CD4-positive, alpha-beta memory T cell (primary cell): ENCODE measurements at regions not wholly inside any gene's neighbourhood (a gene's known extent, or its start where the extent isn't known, plus 50 kb on each side); places are given as distances from the start of the nearest gene placed in this dataset.

ENCODE experiments used
- CTCF ChIA-PET: fragments of 350-600 bp; sonication (Branson Sonifier 250); formaldehyde crosslinking; loops from one replicate; lab custom pipeline; 2021; ENCODE audit warnings: inconsistent platforms; ENCODE audit not compliant: partially characterized antibody; lab: Charles Lee
- POLR2A ChIA-PET: fragments of 350-600 bp; sonication (Branson Sonifier 250); formaldehyde crosslinking; loops from one replicate; lab custom pipeline; 2021; ENCODE audit not compliant: partially characterized antibody; lab: Charles Lee
- DNase-seq, 5 donors: peaks; one replicate each; pipeline versions ENCODE4 v3.0.0 to v3.0.0-alpha.2; 2020 to 2022; ENCODE audit warnings: mixed read lengths in 1 of 5
- H3K27ac ChIP-seq: one replicate; pipeline ENCODE4 v1.7.0; 2013; ENCODE audit warnings: low read depth, low read length
- H3K27me3 ChIP-seq: 2 replicates; pipeline ENCODE4 v1.7.0; 2013; ENCODE audit warnings: mild to moderate bottlenecking, low read length, moderate library complexity; ENCODE audit not compliant: insufficient read depth
- H3K36me3 ChIP-seq: 2 replicates; pipeline ENCODE4 v1.7.0; 2013; ENCODE audit warnings: mild to moderate bottlenecking, low read length, moderate library complexity; ENCODE audit not compliant: insufficient read depth
- H3K4me1 ChIP-seq: 2 replicates; pipeline ENCODE4 v1.7.0; 2013; ENCODE audit warnings: mild to moderate bottlenecking, low read length, moderate library complexity; ENCODE audit not compliant: insufficient read depth
- H3K4me3 ChIP-seq, 2 donors: one replicate each; pipeline ENCODE4 v1.7.0; 2013; ENCODE audit warnings: low read length in 2 of 2, mild to moderate bottlenecking in 1 of 2
- H3K9me3 ChIP-seq, 2 donors: one replicate each; pipeline ENCODE4 v1.7.0; 2013; ENCODE audit warnings: low read length in 2 of 2, control low read depth in 1 of 2; ENCODE audit not compliant: control insufficient read depth in 1 of 2
- H3K27ac Mint-ChIP-seq, 7 donors: one replicate each; pipeline ENCODE4 v1.8.0; 2020 to 2021; ENCODE audit warnings: mixed read lengths in 7 of 7, mild to moderate bottlenecking in 6 of 7, inconsistent platforms in 3 of 7, moderate library complexity in 3 of 7
- H3K27me3 Mint-ChIP-seq, 2 donors: one replicate each; pipeline ENCODE4 v1.8.0; 2020 to 2021; ENCODE audit warnings: mixed read lengths in 2 of 2
- H3K36me3 Mint-ChIP-seq, 2 donors: one replicate each; pipeline ENCODE4 v1.8.0; 2020 to 2021; ENCODE audit warnings: mixed read lengths in 2 of 2, inconsistent platforms in 1 of 2, mild to moderate bottlenecking in 1 of 2
- H3K4me1 Mint-ChIP-seq, 4 donors: one replicate each; pipeline ENCODE4 v1.8.0; 2020 to 2021; ENCODE audit warnings: mixed read lengths in 4 of 4, mild to moderate bottlenecking in 1 of 4
- H3K4me3 Mint-ChIP-seq, 8 donors: one replicate each; pipeline ENCODE4 v1.8.0; 2020 to 2021; ENCODE audit warnings: mixed read lengths in 8 of 8, mild to moderate bottlenecking in 7 of 8, moderate library complexity in 6 of 8, inconsistent platforms in 3 of 8
- H3K9me3 Mint-ChIP-seq, 8 donors: one replicate each; pipeline ENCODE4 v1.8.0; 2020 to 2021; ENCODE audit warnings: mixed read lengths in 8 of 8, mild to moderate bottlenecking in 5 of 8, inconsistent platforms in 3 of 8, moderate library complexity in 1 of 8
- intact Hi-C: fragments of 100-400 bp; cut with micrococcal nuclease; formaldehyde crosslinking; loops from one replicate; pipeline ENCODE4 v1.15.1; 2023

- Mint-ChIP-seq H3K27ac (no peak overlapping the region), H3K36me3 (no peaks in the 10 kb centered on the region), H3K27me3 (no peaks in the 10 kb centered on the region), H3K4me3 (no peak overlapping the region), H3K9me3 (peaks cover 0 to 2% (median 0%) of the 10 kb centered on the region in 8 donors), H3K4me1 (peaks cover 0 to 10% (median 7%) of the 10 kb centered on the region in 4 donors)
- H3K27me3 ChIP-seq = no peaks in the 10 kb centered on the region
- intact Hi-C loops = no loop called here
- CTCF ChIA-PET = interaction anchor here (1.1 kb wide), 1 partner anchor 11 kb away, joined by 3 read pairs; no protein-coding TSS in a partner anchor
- H3K4me1 ChIP-seq = no peaks in the 10 kb centered on the region
- H3K9me3 ChIP-seq = no peaks in the 10 kb centered on the region
- H3K4me3 ChIP-seq = no peak overlapping the region
- DNase-seq = no peak
- H3K36me3 ChIP-seq = no peaks in the 10 kb centered on the region
- H3K27ac ChIP-seq = no peak overlapping the region
- POLR2A ChIA-PET = no interaction called here
These were observed 117.0 kb upstream of the CYP1B1 start for GRCh38 chr2:38192976-38193375.

- Histone ChIP-seq H3K4me1 (no peaks in the 10 kb centered on the region), H3K9me3 (no peaks in the 10 kb centered on the region), H3K4me3 (no peak overlapping the region), H3K36me3 (no peaks in the 10 kb centered on the region), H3K27me3 (no peaks in the 10 kb centered on the region), H3K27ac (no peak overlapping the region)
- ChIA-PET CTCF (interaction anchor here (1.1 kb wide), 1 partner anchor 10 kb away, joined by 3 read pairs; no protein-coding TSS in a partner anchor), POLR2A (no interaction called here)
- H3K36me3 Mint-ChIP-seq = no peaks in the 10 kb centered on the region
- no peak overlapping the region for H3K27ac Mint-ChIP-seq
- H3K4me1 Mint-ChIP-seq = peaks cover 0 to 10% (median 7%) of the 10 kb centered on the region in 4 donors
- peaks cover 0 to 2% (median 0%) of the 10 kb centered on the region in 8 donors for H3K9me3 Mint-ChIP-seq
- no peaks in the 10 kb centered on the region for H3K27me3 Mint-ChIP-seq
- intact Hi-C loops = no loop called here
- no peak overlapping the region for H3K4me3 Mint-ChIP-seq
- no peak for DNase-seq
These were observed 116.1 kb upstream of the CYP1B1 start for GRCh38 chr2:38192046-38192445.

- H3K9me3 ChIP-seq = no peaks in the 10 kb centered on the region
- intact Hi-C loops = no loop called here
- Mint-ChIP-seq H3K4me1 (peaks cover 0 to 10% (median 7%) of the 10 kb centered on the region in 4 donors), H3K27me3 (peaks cover 0 to 1% of the 10 kb centered on the region in 2 donors), H3K9me3 (peaks cover 0 to 2% (median 0%) of the 10 kb centered on the region in 8 donors), H3K27ac (no peak overlapping the region), H3K36me3 (no peaks in the 10 kb centered on the region), H3K4me3 (no peak overlapping the region)
- no peak overlapping the region for H3K4me3 ChIP-seq
- ChIA-PET CTCF (no interaction called here), POLR2A (no interaction called here)
- H3K27me3 ChIP-seq = no peaks in the 10 kb centered on the region
- H3K27ac ChIP-seq = no peak overlapping the region
- no peaks in the 10 kb centered on the region for H3K4me1 ChIP-seq
- no peak for DNase-seq
- no peaks in the 10 kb centered on the region for H3K36me3 ChIP-seq
These were observed 115.6 kb upstream of the CYP1B1 start for GRCh38 chr2:38191516-38191915.

- H3K36me3 Mint-ChIP-seq = no peaks in the 10 kb centered on the region
- H3K27me3 ChIP-seq = no peaks in the 10 kb centered on the region
- no peak overlapping the region for H3K4me3 Mint-ChIP-seq
- peaks cover 0 to 10% (median 7%) of the 10 kb centered on the region in 4 donors for H3K4me1 Mint-ChIP-seq
- no peak overlapping the region for H3K27ac Mint-ChIP-seq
- CTCF ChIA-PET = no interaction called here
- no peaks in the 10 kb centered on the region for H3K9me3 ChIP-seq
- no peak overlapping the region for H3K27ac ChIP-seq
- no peaks in the 10 kb centered on the region for H3K4me1 ChIP-seq
- H3K27me3 Mint-ChIP-seq = peaks cover 0 to 1% of the 10 kb centered on the region in 2 donors
- H3K4me3 ChIP-seq = no peak overlapping the region
- H3K36me3 ChIP-seq = no peaks in the 10 kb centered on the region
- intact Hi-C loops = no loop called here
- DNase-seq = no peak
- POLR2A ChIA-PET = no interaction called here
- H3K9me3 Mint-ChIP-seq = peaks cover 0 to 2% (median 0%) of the 10 kb centered on the region in 8 donors
These were observed 114.7 kb upstream of the CYP1B1 start for GRCh38 chr2:38190542-38191218.

GRCh38 chr2:38187541-38188011, 111.6 kb upstream of the CYP1B1 start:
- CTCF ChIA-PET = no interaction called here
- Mint-ChIP-seq H3K36me3 (no peaks in the 10 kb centered on the region), H3K9me3 (peaks cover 0 to 5% (median 0%) of the 10 kb centered on the region in 8 donors), H3K4me3 (no peak overlapping the region), H3K4me1 (peaks cover 0 to 10% (median 5%) of the 10 kb centered on the region in 4 donors), H3K27ac (no peak overlapping the region), H3K27me3 (peaks cover 1 to 4% of the 10 kb centered on the region in 2 donors)
- no peaks in the 10 kb centered on the region for H3K4me1 ChIP-seq
- no peaks in the 10 kb centered on the region for H3K27me3 ChIP-seq
- no peak overlapping the region for H3K27ac ChIP-seq
- H3K9me3 ChIP-seq = no peaks in the 10 kb centered on the region
- intact Hi-C loops = no loop called here
- H3K36me3 ChIP-seq = no peaks in the 10 kb centered on the region
- POLR2A ChIA-PET = no interaction called here
- no peak for DNase-seq
- no peak overlapping the region for H3K4me3 ChIP-seq

- intact Hi-C loops = no loop called here
- no peaks in the 10 kb centered on the region for H3K36me3 Mint-ChIP-seq
- H3K9me3 ChIP-seq = no peaks in the 10 kb centered on the region
- H3K36me3 ChIP-seq = no peaks in the 10 kb centered on the region
- H3K27ac Mint-ChIP-seq = no peak overlapping the region
- peaks cover 3 to 8% of the 10 kb centered on the region in 2 donors for H3K27me3 Mint-ChIP-seq
- ChIA-PET POLR2A (no interaction called here), CTCF (no interaction called here)
- peaks cover 0 to 5% (median 0%) of the 10 kb centered on the region in 8 donors for H3K9me3 Mint-ChIP-seq
- peaks cover 0 to 8% (median 4%) of the 10 kb centered on the region in 4 donors for H3K4me1 Mint-ChIP-seq
- H3K4me3 Mint-ChIP-seq = no peak overlapping the region
- no peaks in the 10 kb centered on the region for H3K27me3 ChIP-seq
- H3K4me3 ChIP-seq = no peak overlapping the region
- H3K4me1 ChIP-seq = no peaks in the 10 kb centered on the region
- DNase-seq = peak in 1 of 5 donors; percentile 0
- no peak overlapping the region for H3K27ac ChIP-seq
These were observed 109.1 kb upstream of the CYP1B1 start for GRCh38 chr2:38185012-38185491.

- no peak overlapping the region for H3K27ac ChIP-seq
- POLR2A ChIA-PET = no interaction called here
- intact Hi-C loops = no loop called here
- H3K9me3 ChIP-seq = no peaks in the 10 kb centered on the region
- no peaks in the 10 kb centered on the region for H3K36me3 Mint-ChIP-seq
- no peaks in the 10 kb centered on the region for H3K36me3 ChIP-seq
- CTCF ChIA-PET = interaction anchor here (1.4 kb wide), 1 partner anchor 10 kb away, joined by 3 read pairs; no protein-coding TSS in a partner anchor
- no peak overlapping the region for H3K4me3 ChIP-seq
- no peaks in the 10 kb centered on the region for H3K27me3 ChIP-seq
- DNase-seq = no peak
- H3K4me3 Mint-ChIP-seq = no peak overlapping the region
- peaks cover 0 to 6% (median 3%) of the 10 kb centered on the region in 4 donors for H3K4me1 Mint-ChIP-seq
- peaks cover 15 to 21% of the 10 kb centered on the region in 2 donors for H3K27me3 Mint-ChIP-seq
- H3K4me1 ChIP-seq = no peaks in the 10 kb centered on the region
- H3K27ac Mint-ChIP-seq = no peak overlapping the region
- H3K9me3 Mint-ChIP-seq = peaks cover 0 to 5% (median 0%) of the 10 kb centered on the region in 8 donors
These were observed 106.6 kb upstream of the CYP1B1 start for GRCh38 chr2:38182492-38183003.
